22Rv1 (cell line): ENCODE measurements at regions not wholly inside any gene's neighbourhood (a gene's known extent, or its start where the extent isn't known, plus 50 kb on each side); places are given as distances from the start of the nearest gene placed in this dataset.

Experiments
- CTCF ChIP-seq: fragments of 450-650 bp; IDR thresholded peaks from 2 replicates; pipeline ENCODE4 v1.5.1; 2017; ENCODE audit warnings: mild to moderate bottlenecking
- ZFX ChIP-seq: fragments of 450-650 bp; IDR thresholded peaks from 2 replicates; pipeline ENCODE4 v1.6.1; 2017; ENCODE audit warnings: antibody characterized with exemption, borderline replicate concordance

- TF ChIP-seq CTCF (no peak), ZFX (no peak)
Measured at GRCh38 chr2:196500686-196501431, 138.7 kb upstream of the CCDC150 start.
